KMS-11 (cell line): ENCODE measurements at regions not wholly inside any gene's neighbourhood (a gene's known extent, or its start where the extent isn't known, plus 50 kb on each side); places are given as distances from the start of the nearest gene placed in this dataset.

Experiments
- H2AFZ ChIP-seq: fragments of 200-600 bp; sonication (generic); 2 replicates; pipeline ENCODE4 v1.6.1; 2016; ENCODE audit warnings: antibody characterized with exemption, mixed run types, low read depth
- H3K27ac ChIP-seq: fragments of 200-600 bp; sonication (generic); 2 replicates; pipeline ENCODE4 v1.6.1; 2016; ENCODE audit warnings: mild to moderate bottlenecking, mixed run types
- H3K27me3 ChIP-seq: fragments of 200-600 bp; sonication (generic); 2 replicates; pipeline ENCODE4 v1.6.1; 2017; ENCODE audit warnings: mild to moderate bottlenecking, low read depth, mixed run types, moderate library complexity; ENCODE audit not compliant: insufficient read depth
- H3K36me3 ChIP-seq: fragments of 200-600 bp; sonication (generic); 2 replicates; pipeline ENCODE4 v1.6.1; 2017; ENCODE audit warnings: mild to moderate bottlenecking, mixed run types; ENCODE audit not compliant: insufficient read depth
- H3K4me1 ChIP-seq: fragments of 200-600 bp; sonication (generic); 2 replicates; pipeline ENCODE4 v1.6.1; 2016; ENCODE audit warnings: mild to moderate bottlenecking, low read depth, mixed run types; ENCODE audit not compliant: poor library complexity, severe bottlenecking
- H3K4me2 ChIP-seq: fragments of 200-600 bp; sonication (generic); 2 replicates; pipeline ENCODE4 v1.7.0; 2016; ENCODE audit warnings: mild to moderate bottlenecking, mixed run types
- H3K4me3 ChIP-seq: fragments of 200-600 bp; sonication (generic); IDR thresholded peaks from 2 replicates; pipeline ENCODE4 v1.6.1; 2017; ENCODE audit warnings: low read depth, low read length, mixed read lengths; ENCODE audit not compliant: insufficient read depth
- H3K79me2 ChIP-seq: fragments of 200-600 bp; sonication (generic); 2 replicates; pipeline ENCODE4 v1.6.1; 2016; ENCODE audit warnings: low read depth, mixed run types; ENCODE audit not compliant: insufficient read depth
- H3K9ac ChIP-seq: fragments of 200-600 bp; sonication (generic); 2 replicates; pipeline ENCODE4 v1.6.1; 2016; ENCODE audit warnings: mild to moderate bottlenecking, mixed run types
- H4K20me1 ChIP-seq: fragments of 200-600 bp; sonication (generic); 2 replicates; pipeline ENCODE4 v1.6.1; 2016; ENCODE audit warnings: mild to moderate bottlenecking, mixed run types; ENCODE audit not compliant: insufficient read depth
- TF ChIP-seq, protein P1 (sequence below): fragments of 200-600 bp; sonication (generic); conservative IDR thresholded peaks from 2 replicates; pipeline ENCODE4 v1.6.1; 2017; ENCODE audit warnings: low read depth, mild to moderate bottlenecking, antibody characterized with exemption, low read length, moderate library complexity, mixed read lengths

- TF ChIP-seq, protein P1, sequence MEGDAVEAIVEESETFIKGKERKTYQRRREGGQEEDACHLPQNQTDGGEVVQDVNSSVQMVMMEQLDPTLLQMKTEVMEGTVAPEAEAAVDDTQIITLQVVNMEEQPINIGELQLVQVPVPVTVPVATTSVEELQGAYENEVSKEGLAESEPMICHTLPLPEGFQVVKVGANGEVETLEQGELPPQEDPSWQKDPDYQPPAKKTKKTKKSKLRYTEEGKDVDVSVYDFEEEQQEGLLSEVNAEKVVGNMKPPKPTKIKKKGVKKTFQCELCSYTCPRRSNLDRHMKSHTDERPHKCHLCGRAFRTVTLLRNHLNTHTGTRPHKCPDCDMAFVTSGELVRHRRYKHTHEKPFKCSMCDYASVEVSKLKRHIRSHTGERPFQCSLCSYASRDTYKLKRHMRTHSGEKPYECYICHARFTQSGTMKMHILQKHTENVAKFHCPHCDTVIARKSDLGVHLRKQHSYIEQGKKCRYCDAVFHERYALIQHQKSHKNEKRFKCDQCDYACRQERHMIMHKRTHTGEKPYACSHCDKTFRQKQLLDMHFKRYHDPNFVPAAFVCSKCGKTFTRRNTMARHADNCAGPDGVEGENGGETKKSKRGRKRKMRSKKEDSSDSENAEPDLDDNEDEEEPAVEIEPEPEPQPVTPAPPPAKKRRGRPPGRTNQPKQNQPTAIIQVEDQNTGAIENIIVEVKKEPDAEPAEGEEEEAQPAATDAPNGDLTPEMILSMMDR, result no peak
- H3K4me1 ChIP-seq, result peaks cover 16% of the 10 kb centered on the region
- no peak overlapping the region; the same call in 1 of the 2 replicates for H3K4me2 ChIP-seq
- H3K27ac ChIP-seq, result no peak overlapping the region
- H2AFZ ChIP-seq, result no peak overlapping the region
- no peaks in the 10 kb centered on the region for H4K20me1 ChIP-seq
- no peak overlapping the region for H3K9ac ChIP-seq
- no peaks in the 10 kb centered on the region for H3K27me3 ChIP-seq
- H3K4me3 ChIP-seq, result no peak overlapping the region
- no peaks in the 10 kb centered on the region for H3K36me3 ChIP-seq
- H3K79me2 ChIP-seq, result no peaks in the 10 kb centered on the region
Observed at GRCh38 chr4:126799971-126800574, 832.7 kb upstream of the INTU start.

- H3K36me3 ChIP-seq, result no peaks in the 10 kb centered on the region
- H3K27me3 ChIP-seq, result no peaks in the 10 kb centered on the region
- TF ChIP-seq, protein P1, result no peak
- no peak overlapping the region for H2AFZ ChIP-seq
- peak overlapping the region; percentile 29; the same call in 1 of the 2 replicates for H3K4me2 ChIP-seq
- no peak overlapping the region for H3K4me3 ChIP-seq
- no peak overlapping the region for H3K9ac ChIP-seq
- no peak overlapping the region for H3K27ac ChIP-seq
- H3K4me1 ChIP-seq, result peaks cover 16% of the 10 kb centered on the region
- no peaks in the 10 kb centered on the region for H4K20me1 ChIP-seq
- no peaks in the 10 kb centered on the region for H3K79me2 ChIP-seq
Observed at GRCh38 chr4:126800575-126801141, 832.1 kb upstream of the INTU start.

GRCh38 chr4:126807132-126807531 lies 825.6 kb upstream of the INTU start:
- H3K27ac ChIP-seq, result no peak overlapping the region
- no peak overlapping the region for H3K4me2 ChIP-seq
- H3K79me2 ChIP-seq, result no peaks in the 10 kb centered on the region
- H2AFZ ChIP-seq, result no peak overlapping the region
- H3K27me3 ChIP-seq, result no peaks in the 10 kb centered on the region
- H4K20me1 ChIP-seq, result no peaks in the 10 kb centered on the region
- no peak overlapping the region for H3K9ac ChIP-seq
- TF ChIP-seq, protein P1, result no peak
- H3K4me1 ChIP-seq, result no peaks in the 10 kb centered on the region
- no peaks in the 10 kb centered on the region for H3K36me3 ChIP-seq
- H3K4me3 ChIP-seq, result no peak overlapping the region

DNA sequence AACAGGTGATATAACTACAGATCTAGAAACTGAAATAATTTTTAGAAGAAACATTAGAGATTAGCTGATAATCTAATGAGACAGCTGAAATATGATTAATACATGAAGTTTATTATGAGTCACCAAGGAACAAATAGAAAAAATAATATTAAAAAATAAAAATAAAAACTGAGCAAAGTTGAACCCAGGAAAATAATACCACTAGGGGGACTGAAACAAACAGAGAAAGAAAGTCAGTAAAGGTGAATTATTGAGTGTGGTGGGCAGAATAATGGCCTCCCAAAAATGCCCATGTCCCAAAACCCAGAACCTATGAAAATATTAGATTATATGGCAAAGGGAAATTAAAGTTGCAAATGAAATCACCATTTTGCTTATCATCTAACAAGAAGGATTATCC lies 820.7 kb upstream of the INTU start:
- no peaks in the 10 kb centered on the region for H3K79me2 ChIP-seq
- H3K4me2 ChIP-seq, result no peak overlapping the region
- no peak overlapping the region for H2AFZ ChIP-seq
- no peak overlapping the region for H3K27ac ChIP-seq
- H3K4me3 ChIP-seq, result no peak overlapping the region
- no peaks in the 10 kb centered on the region for H3K4me1 ChIP-seq
- no peaks in the 10 kb centered on the region for H3K36me3 ChIP-seq
- no peak overlapping the region for H3K9ac ChIP-seq
- no peaks in the 10 kb centered on the region for H3K27me3 ChIP-seq
- H4K20me1 ChIP-seq, result no peaks in the 10 kb centered on the region
- TF ChIP-seq, protein P1, result no peak; the same call in 1 of the 2 replicates
